Activated CD4-positive, alpha-beta T cell treated with anti-CD3 and anti-CD28 coated beads, Interleukin-2, Interleukin-6, amounts not matched to agents 100 ng/mL and 50 ng/mL, durations not matched to agents 16 hours and 8 hours (primary cell): ENCODE measurements at regions not wholly inside any gene's neighbourhood (a gene's known extent, or its start where the extent isn't known, plus 50 kb on each side); places are given as distances from the start of the nearest gene placed in this dataset.

ENCODE experiments used
- DNase-seq: peaks from one replicate; pipeline ENCODE4 v3.0.0-alpha.2; 2020

DNA sequence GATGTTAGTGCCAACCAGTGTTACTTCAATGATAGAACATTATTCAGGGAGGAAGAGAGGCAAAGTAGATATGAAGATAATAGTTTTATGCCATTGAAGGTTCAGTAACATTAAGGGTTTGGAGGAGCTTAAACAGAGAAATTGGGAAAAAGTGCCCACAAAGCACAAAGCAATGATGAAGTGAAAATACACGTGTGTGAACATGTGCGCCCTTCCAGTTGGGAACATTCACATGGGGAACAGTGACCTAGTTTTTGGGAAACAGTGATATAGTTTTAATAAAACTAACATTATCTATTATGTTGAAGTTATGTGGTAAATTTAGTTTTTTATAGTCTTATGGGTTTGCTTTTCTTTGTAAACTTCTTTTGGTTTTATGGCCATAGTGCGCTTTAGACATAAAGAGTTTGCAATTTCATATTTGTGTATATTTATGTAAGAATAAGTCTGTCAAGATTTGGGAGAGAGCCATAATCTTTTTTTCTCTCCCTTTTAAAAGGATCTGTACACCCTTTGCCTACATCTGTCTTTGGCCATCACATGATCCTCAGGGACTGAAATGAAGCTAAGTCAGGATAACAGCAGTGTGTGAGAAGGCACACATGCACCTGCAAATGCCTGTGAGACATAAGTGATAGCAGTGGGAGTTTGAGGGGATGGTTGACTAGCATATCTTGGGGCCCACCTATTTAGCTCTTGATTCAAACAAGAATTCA lies 450.3 kb upstream of the THRB start:
- no peak for DNase-seq

DNA sequence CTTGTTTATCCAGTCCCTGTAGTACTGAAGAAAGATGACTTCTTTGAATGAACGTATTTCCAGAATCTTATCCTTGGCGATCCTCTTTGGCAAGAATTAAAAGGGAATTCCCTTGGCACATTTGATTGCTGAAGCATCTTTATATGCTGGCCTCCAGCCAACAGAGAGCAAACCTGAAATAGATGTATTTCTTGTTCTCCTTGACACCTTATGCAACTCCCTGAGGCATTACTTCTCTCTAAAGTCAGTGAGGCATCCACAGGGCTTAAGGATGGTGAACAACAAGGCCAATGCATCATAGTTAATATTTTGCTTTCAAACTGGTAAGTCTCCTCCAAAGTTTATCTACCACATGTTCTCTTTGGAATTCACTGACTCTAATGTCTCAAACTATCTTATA lies 450.9 kb upstream of the THRB start:
- DNase-seq, result no peak

DNA sequence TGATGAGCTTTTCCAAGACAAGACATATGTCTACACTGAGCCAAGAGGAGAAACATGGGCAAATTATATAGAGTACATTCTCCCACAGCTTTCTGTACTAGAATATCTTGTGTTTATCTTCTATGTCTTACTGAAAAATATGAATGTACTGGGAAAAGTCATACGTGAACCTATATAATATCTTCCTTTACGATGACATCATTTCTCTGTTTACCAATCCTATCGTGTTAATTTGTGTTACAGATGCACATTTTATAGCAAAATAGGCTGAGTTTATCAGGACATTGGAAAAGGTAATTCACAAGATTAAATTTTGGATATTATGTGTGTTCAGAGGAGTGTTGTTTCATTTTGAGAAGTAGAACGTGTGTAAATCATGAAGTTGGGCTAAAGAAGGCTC lies 452.5 kb upstream of the THRB start:
- DNase-seq, result no peak

DNA sequence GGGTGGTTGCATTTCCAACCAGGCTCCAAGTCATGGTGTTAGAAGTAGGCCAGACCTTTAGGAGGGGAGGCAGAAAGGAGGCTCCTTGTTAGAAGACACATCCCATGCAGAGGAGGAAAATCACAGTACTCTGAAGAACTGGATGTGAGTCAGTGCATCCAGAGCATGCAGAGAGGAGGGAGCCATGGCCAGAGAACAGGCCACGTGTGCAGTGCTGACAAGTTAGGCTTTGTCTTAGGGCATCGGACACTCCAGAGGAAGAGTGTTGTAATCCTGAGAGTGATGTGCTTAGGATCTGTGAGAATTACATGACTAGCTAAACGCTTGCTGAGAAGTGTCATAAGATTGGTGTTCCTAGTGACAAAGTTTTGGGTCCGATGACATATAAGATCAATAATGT lies 456.5 kb upstream of the THRB start:
- DNase-seq, result no peak

DNA sequence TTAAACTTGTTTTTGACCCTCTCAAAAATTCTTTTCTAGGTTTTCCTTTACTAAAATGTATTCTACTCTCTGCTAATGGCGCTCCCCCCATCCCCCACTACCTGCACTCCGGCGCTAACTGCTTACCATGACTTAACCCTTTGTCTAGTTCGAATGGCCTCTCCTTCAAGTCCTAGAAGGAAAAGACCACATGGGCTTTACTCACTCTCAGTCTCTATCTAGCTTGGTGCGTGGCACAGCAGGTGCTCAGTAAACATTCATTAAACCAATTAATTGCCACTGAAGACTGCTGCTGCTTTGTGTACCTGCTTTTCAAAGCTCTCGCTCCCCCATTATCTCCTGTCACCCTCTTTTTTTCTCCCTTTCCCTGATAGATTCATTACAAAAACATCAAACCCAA lies 457.7 kb upstream of the THRB start:
- no peak for DNase-seq

DNA sequence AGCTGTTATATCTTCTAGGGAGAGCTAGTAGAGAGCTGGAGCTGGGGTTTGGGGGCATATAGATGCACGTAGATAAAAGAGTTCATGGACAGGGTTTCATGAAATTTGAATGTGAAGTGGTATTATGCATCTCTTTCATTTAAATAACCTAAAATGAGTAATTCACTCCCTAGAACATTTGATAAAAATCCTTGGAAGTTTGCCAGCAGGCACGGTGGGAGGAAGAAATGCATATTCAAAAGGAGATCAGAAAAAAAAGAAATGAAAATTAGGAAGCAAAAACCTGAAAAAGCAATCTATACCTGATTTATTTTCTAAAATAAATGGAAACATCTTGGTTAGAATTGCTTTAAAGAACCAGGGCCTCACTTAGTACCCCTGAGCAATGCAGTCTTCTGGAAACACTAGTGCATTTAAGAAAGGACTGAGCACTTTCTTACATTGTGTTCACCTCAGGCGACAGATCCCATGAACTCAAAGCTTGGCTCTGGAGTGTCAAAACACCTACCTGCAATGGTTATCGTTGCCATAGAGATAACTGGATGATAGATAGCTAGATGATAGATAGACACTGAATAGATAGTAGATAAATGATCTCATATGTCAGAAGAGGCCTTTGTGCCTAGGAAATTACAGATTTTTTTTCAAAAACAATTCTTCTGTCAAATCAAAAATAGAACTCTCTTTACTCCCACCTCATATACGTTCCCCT lies 458.6 kb upstream of the THRB start:
- no peak for DNase-seq

DNA sequence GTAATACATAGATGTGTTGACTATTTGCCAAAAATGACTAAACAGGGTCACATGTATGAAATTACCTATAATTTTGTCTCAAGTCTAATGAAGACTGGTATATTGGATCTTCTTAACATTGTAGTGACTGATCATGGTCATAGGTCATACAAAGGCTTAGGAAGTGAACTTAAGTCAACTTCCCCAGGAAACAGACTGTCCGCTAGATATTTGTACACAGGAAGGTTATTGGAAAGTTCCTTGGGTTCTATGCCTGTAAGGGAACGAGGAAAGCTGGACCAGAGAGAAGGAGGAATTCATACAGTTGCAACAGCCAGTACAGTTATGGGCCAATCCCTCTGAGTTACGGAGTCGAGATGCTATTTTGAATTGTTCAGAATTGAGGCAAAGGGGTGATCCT lies 462.0 kb upstream of the THRB start:
- no peak for DNase-seq

DNA sequence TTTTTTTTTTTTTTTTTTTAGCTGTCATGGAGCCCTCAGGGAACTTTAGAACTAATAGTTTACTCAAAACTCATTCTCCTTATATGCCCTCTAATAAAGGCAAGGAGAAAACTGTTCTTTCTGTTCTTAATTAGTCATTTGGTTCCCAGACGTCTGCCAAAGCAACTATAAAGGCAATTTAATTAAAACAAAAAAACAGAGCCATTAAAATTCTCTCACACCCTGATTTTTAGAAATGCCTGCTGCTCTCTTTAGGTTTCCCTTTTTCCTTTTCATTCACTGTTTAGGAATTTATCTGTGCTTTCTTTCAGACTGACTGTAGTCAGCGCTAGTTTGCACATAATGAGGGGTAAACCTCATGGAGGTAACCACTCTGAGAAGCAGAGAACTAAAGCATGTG lies 463.6 kb upstream of the THRB start:
- no peak for DNase-seq

DNA sequence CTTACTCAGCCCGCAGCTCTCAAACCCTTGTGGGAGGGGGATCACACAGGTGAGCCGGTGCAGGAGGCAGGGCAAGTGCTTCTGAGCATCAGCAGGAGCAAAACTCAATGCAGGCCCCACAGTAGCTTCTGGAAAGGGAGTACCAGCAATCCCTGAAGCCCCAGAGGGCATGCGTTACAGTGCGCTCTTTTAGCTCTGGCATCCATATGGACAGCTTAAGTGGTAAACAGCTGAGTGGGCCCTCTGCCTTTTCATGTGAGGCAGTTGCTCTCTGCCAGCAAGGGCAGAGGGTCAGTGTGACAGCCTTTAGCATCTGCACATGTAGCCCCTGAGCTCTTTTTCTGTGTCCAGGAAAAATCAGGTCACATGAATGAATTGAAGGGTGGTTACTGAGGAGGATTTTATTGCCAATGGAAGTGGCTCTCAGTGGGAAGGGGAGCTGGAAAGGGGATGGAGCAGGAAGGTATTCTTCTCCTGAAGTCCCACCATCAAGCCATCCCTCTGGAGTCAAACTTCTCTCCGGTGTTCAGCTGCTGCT lies 464.3 kb upstream of the THRB start:
- no peak for DNase-seq

DNA sequence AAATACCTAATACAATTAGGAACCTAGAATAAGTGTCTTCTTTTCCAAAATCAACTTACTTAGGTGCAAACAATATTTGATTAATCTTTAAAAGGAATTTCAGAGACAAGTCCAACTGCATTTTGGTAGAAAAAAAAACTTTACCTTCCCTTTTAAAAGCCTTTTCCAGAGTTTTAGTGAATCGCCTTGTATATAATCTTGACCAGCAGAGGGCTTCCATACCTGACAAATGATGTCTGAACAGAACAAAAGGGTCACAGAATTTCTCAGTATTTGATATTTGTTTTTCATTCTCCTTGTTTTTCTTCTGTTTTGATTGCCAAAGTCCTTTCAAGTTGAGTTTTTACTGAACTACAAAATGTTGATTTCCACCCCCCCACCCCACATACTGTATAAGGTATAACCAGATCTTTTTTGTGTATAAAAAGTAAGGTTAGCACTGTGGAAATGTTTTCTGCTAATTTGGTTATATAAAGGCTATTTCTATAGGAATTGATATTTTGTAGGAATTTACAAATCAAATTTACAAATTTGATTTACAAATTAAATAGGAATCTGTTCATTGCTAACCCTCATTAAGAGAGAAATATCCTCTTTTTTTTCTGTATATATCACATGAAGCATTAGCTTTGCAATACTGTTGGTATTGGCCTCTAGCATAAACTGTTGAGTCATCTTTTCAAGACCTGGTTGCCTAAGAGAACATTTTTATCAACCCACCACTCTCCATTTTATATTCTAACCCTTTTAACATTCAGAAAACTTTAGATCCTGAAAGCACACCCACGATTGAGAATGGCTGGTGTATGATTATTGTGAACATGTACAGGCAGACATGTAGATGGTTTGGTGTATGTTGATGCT lies 464.1 kb upstream of the RARB start:
- peak; percentile 1 for DNase-seq

DNA sequence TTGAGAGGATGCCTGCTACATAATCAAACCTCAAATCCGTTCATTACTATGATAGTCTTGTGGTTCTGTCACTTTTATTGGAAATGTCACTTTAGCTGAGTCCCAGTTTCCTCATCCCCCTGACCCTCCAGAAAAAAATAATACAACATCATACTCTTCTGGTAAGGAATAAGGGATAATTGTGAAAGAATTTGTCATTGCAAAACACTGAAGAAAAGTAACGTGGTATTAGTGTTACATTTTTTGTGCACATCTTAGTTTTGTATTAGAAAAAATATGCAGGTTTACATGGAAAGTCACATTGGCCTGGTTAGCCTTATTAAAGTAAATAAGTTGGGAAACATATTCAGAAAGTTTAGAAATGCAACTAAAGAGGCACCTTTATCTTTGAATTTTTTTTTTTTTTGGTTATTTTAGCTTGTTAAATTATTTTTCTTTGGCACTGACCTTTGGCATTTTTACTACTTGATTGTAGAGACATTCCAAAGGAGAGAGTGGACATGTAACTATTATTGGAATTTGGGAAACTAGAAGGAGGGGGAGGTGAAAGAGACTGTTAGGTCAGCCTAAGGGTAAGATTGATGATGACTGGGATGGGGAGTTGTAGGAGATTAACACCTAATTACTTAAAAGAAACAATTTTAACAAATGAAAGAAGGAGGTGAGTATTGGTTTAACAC lies 462.2 kb upstream of the RARB start:
- no peak for DNase-seq

DNA sequence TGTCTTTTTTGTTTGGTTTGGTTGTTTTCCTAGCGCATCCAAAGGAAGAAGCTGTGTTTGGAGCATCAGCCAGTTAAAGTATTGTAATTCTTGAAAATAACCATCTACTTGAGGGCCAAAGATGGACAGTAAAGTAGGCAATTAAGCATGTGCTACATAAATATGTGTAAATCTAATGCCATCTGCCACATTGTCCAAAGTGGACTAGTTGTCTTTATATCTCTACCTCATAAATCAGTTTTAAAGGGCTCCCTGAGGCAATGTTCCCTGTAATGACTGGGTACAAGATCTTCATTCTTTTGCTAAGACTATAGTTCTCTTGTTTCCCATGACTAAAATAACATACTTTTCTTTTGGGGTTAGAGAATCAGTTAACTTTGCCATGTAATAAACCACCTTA lies 460.0 kb upstream of the RARB start:
- no peak for DNase-seq

DNA sequence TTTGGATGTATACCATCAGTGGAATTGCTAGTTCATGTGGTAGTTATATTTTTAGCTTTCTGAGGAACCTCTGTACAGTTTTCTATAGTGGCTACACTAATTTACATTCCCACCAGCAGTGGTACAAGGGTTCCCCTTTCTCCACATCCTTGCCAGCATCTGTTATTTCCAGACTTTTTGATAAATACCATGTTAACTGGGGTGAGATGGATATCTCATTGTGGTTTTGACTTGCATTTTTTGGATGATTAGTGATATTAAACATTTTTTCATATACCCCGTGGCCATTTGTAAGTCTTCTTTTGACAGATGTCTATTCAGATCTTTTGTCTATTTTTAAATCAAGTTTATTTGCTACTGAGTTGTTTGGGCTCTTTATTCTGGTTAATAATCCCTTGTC lies 455.6 kb upstream of the RARB start:
- no peak for DNase-seq

DNA sequence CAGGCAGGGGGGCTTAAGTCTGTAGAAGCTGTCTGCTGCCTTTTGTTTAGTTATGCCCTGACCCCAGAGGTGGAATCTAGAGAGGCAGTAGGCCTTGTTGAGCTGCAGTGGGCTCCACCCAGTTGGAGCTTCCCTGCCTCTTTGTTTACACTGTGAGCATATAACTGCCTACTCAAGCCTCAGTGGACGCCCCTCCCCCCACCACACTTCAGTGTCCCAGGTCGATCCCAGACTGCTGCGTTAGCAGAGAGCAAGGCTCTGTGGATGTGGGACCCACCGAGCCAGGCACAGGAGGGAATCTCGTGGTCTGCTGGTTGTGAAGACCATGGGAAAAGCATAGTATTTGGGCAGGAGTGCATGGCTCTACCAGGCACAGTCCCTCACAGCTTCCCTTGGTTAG lies 446.8 kb upstream of the RARB start:
- no peak for DNase-seq

DNA sequence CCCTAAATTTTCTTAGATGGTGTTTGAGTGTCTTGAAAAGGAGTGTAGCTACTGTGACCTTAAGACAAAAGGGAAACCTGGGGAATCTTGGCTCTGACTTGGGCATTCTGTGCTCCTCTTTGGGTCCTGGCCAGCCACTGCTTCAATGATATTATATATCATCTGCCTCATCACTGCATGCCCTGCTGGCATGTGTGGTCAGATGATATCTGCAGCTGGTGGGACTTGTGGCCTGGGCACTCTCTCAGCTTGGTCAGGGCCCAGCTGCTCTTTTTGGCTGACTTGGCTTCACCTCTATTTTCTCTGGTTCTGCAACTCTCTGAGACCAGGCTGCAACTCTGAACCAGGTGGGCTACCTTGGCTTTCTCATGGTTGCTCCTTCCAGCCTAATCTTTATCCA lies 446.1 kb upstream of the RARB start:
- no peak for DNase-seq

DNA sequence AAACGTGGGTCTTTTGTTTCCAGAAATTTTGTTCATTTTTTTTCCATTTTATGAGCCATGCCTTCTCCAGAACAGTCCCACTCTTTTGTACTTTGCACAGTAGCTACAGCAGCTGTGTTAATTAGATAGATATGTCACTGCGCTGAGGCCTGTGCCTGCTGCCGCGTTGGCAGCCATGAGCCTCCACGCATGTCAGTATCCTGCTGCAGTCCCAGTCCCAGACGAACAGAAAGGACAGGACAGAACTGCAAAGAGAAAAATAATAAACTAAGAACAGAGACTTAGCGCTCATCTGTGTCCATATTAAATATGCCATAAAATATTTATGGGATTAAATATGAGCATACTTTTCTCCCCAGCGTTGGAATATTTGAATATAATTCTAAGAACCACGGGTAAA lies 442.4 kb upstream of the RARB start:
- no peak for DNase-seq

DNA sequence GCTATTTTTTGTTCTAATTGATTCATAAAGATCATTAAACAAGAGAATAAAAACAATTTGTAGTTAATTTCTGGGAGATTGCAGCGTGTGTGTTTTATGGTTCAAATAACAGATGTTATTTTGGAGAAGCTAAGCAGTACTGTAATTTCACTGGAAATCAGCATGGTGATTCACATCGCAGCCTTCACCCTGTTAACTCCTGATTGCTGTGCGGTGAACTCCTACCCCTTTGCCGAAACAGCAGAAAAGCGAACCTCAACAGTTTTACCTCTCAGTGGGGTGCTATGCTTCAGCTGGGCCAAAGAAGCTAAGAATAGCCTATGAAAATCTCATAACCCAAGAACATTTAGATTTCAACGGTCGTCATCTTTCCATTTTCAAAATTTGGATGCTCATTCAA lies 441.5 kb upstream of the RARB start:
- no peak for DNase-seq

DNA sequence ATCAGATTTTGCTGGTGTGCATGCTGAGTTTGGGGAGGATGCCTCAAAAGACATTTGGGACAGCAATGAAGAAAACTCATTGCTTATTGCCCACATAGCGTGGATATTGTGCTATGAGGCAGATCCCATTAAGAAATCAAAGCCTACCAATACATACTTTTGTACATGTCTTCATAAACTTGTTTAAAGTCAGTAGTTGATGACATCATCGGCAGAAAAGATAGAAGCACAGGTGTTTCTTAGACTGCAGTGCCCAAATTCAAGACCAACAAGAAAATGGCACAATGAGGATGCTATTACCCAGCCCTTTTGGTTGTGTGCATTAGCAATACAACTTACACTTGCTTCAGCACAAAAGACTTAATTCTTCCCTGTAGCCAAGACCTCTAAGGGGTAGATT lies 428.7 kb upstream of the RARB start:
- DNase-seq, result no peak

DNA sequence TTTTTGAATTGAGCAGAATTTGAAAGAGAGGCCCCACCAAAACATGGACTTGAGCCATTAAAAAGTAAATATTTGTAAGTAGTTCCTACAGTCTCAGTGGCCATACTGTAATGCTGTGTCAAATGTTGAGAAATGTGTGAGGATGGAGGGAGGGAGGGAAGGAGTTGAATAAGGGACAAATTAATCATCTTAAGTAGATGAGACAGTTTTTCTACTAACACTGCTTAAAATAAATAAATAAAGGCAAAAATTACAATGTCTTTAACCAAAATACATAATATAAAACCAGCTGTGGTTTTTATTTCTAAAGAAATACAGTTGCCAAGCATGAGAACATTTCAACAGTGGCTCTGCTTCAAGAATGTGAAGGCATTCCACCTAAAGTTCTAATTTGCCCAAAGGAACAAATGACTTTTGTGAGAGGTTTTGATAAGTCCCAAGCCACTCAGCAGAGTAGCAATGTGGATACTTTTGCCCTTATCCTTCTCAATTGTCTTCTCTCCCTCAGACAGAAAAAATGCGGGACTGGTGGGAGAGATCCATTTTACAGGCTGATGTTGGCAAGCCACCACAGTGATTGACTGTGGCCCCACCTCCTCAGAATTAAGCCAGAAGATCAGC lies 427.0 kb upstream of the RARB start:
- DNase-seq, result no peak

DNA sequence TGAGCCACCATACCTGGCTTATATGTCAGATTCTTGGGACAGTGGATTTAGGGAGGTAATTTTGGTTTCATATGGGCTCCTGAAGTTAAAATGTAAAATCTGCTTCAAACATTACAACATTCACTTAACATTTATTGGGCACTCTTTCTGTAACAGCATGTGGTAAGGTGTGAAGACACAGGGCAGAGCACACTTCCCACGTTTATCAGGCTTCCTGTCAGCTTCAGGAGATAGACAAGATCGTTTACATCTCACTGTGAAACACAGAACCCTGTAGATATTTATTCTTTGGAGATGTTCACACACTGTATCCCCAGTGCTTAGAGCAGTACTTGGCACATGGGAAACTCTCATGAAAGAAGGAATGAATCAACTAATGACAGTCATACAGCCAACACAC lies 426.0 kb upstream of the RARB start:
- DNase-seq, result no peak

DNA sequence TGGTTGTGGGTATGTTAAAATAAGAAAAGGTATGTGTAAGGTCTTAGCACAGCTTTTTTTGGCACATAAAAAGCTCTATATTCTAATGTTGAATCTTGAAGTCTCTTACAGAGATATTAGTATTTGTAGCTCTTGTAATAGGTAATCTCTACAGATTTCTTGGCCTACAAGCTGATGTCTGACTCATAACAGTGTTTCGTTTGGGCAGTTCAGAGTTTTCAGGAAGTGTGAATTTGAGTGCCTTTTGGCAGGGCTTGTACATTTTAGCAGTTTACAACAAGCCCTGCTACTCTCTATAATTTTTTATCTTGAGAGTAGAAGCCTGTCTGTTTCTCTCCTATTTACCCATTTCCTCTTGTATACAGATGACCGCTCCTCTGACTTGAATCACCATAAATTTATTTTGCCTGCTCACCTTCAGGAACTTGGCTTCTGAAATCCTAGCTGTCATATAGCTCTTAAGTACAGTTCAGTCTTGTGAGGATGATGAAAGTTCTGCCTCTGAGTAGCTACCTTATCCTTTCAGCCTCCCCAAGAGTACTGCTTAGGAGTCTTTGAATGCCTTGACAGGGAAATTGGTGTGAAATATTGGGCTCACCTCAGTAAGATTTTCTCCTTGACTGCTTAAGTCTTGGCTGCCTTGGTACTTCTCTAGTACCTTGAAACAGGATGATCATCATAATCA lies 419.9 kb upstream of the RARB start:
- DNase-seq, result no peak

DNA sequence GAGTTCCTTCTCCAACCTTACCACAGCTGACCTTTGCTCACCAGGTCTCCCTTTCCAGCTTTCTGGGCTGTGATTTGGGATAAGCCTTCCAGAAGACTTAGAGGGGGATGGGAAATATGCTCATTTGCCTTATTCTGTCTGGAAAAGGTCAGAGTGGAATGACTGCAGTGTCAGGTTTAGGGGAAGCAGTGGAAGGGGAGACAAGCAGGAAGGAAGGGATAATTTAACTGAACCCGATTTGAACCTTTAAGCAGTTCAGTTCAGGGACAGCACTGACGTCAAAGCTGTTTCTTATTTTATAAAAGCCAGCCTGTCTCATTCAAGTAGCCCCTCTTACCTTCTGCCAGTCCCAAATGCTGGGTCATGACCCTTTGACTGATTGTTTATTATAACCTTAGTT lies 418.4 kb upstream of the RARB start:
- DNase-seq, result no peak
